IMR-90 (cell line): ENCODE measurements at regions not wholly inside any gene's neighbourhood (a gene's known extent, or its start where the extent isn't known, plus 50 kb on each side); places are given as distances from the start of the nearest gene placed in this dataset.

ENCODE experiments used
- ATAC-seq: fragments of 200-7000 bp; cut with Tn5 transposase; 2 replicates; pipeline ENCODE4 v1.9.1; 2020; ENCODE audit warnings: low read depth, mild to moderate bottlenecking, moderate library complexity
- BruUV-seq: library from RNA; stranded (reverse); fragments of 400-500 nt; replicated peaks from 2 replicates; lab custom pipeline; 2021; lab: Mats Ljungman, UMichigan
- CTCF ChIA-PET: fragments of 300-600 bp; formaldehyde crosslinking; extraction: SDS; loops from one replicate; lab custom pipeline; 2021; ENCODE audit warnings: antibody characterized with exemption; lab: Yijun Ruan, JAX
- POLR2A ChIA-PET: fragments of 300-600 bp; sonication (Branson Sonifier 250); formaldehyde crosslinking; loops from one replicate; lab custom pipeline; 2022; ENCODE audit warnings: antibody characterized with exemption; ENCODE audit not compliant: unreplicated experiment; lab: Charles Lee
- DNase-seq: peaks from one replicate; pipeline ENCODE4 v3.0.0; 2013
- H2AFZ ChIP-seq: replicated peaks from 2 replicates; pipeline ENCODE3; 2013; ENCODE audit warnings: low read length, mild to moderate bottlenecking; ENCODE audit not compliant: poor library complexity
- H2AK5ac ChIP-seq: 2 replicates; pipeline ENCODE4 v1.6.1; 2013; ENCODE audit warnings: low read depth, low read length, inconsistent platforms
- H2AK9ac ChIP-seq: replicated peaks from 2 replicates; pipeline ENCODE3; 2013; ENCODE audit warnings: mild to moderate bottlenecking, low read depth, low read length, moderate library complexity; ENCODE audit not compliant: poor library complexity
- H2BK120ac ChIP-seq: 2 replicates; pipeline ENCODE4 v1.6.1; 2013; ENCODE audit warnings: low read depth, low read length, inconsistent platforms
- H2BK15ac ChIP-seq: 3 replicates; pipeline ENCODE4 v1.6.1; 2013; ENCODE audit warnings: low read depth, low read length, inconsistent platforms
- H2BK20ac ChIP-seq: 2 replicates; pipeline ENCODE4 v1.6.1; 2013; ENCODE audit warnings: low read depth, mild to moderate bottlenecking, inconsistent platforms, low read length, moderate library complexity
- H2BK5ac ChIP-seq: 2 replicates; pipeline ENCODE4 v1.6.1; 2013; ENCODE audit warnings: mild to moderate bottlenecking, low read depth, low read length, inconsistent platforms; ENCODE audit not compliant: poor library complexity, severe bottlenecking
- H3K14ac ChIP-seq: replicated peaks from 2 replicates; pipeline ENCODE4 v1.6.1; 2013; ENCODE audit warnings: low read depth, low read length, inconsistent platforms
- H3K18ac ChIP-seq: 2 replicates; pipeline ENCODE4 v1.6.1; 2013; ENCODE audit warnings: low read depth, low read length, control low read depth
- H3K23ac ChIP-seq: 2 replicates; pipeline ENCODE4 v1.6.1; 2013; ENCODE audit warnings: low read depth, low read length, inconsistent platforms
- H3K27ac ChIP-seq: 2 replicates; pipeline ENCODE4 v1.5.1; 2013; ENCODE audit warnings: mild to moderate bottlenecking, control low read depth, low read length; ENCODE audit not compliant: insufficient read depth
- H3K27me3 ChIP-seq: 2 replicates; pipeline ENCODE4 v1.6.1; 2013; ENCODE audit warnings: low read length; ENCODE audit not compliant: control insufficient read depth, insufficient read depth
- H3K36me3 ChIP-seq: 2 replicates; pipeline ENCODE4 v1.6.1; 2013; ENCODE audit warnings: low read length, mixed read lengths; ENCODE audit not compliant: control insufficient read depth, insufficient read depth
- H3K4ac ChIP-seq: 2 replicates; pipeline ENCODE4 v1.6.1; 2013; ENCODE audit warnings: low read depth, low read length, inconsistent platforms
- H3K4me1 ChIP-seq: 2 replicates; pipeline ENCODE4 v1.6.1; 2013; ENCODE audit warnings: low read length, mixed read lengths; ENCODE audit not compliant: control insufficient read depth, insufficient read depth
- H3K4me2 ChIP-seq: 2 replicates; pipeline ENCODE4 v1.6.1; 2013; ENCODE audit warnings: low read depth, mild to moderate bottlenecking, control low read depth, low read length, moderate library complexity
- H3K4me3 ChIP-seq: 2 replicates; pipeline ENCODE4 v1.5.1; 2013; ENCODE audit warnings: low read depth, mild to moderate bottlenecking, control low read depth, low read length, moderate library complexity; ENCODE audit not compliant: insufficient read depth
- H3K56ac ChIP-seq: 2 replicates; pipeline ENCODE4 v1.6.1; 2013; ENCODE audit warnings: low read length, inconsistent platforms; ENCODE audit not compliant: insufficient read depth; ENCODE audit errors: extremely low read depth
- H3K79me1 ChIP-seq, 2 experiments: 2 replicates each; pipeline ENCODE4 v1.6.1; 2013; ENCODE audit warnings: low read length in 2 of 2, inconsistent platforms in 1 of 2, low read depth in 1 of 2
- H3K9ac ChIP-seq: 2 replicates; pipeline ENCODE4 v1.6.1; 2013; ENCODE audit warnings: low read depth, low read length, control low read depth
- H3K9me1 ChIP-seq: 2 replicates; pipeline ENCODE4 v1.6.1; 2013; ENCODE audit warnings: low read length, inconsistent platforms; ENCODE audit not compliant: insufficient read depth
- H3K9me3 ChIP-seq: 2 replicates; pipeline ENCODE4 v1.6.1; 2013; ENCODE audit warnings: low read length; ENCODE audit not compliant: control insufficient read depth, insufficient read depth
- H4K20me1 ChIP-seq: 2 replicates; pipeline ENCODE4 v1.6.1; 2013; ENCODE audit warnings: low read length, inconsistent platforms; ENCODE audit not compliant: insufficient read depth
- H4K5ac ChIP-seq: 2 replicates; pipeline ENCODE4 v1.6.1; 2013; ENCODE audit warnings: mild to moderate bottlenecking, low read depth, low read length, control low read depth
- H4K8ac ChIP-seq, 2 experiments: 2 replicates each; pipeline ENCODE4 v1.6.1; 2013; ENCODE audit warnings: low read depth in 2 of 2, low read length in 2 of 2, control low read depth in 1 of 2, inconsistent platforms in 1 of 2
- H4K91ac ChIP-seq: 2 replicates; pipeline ENCODE4 v1.6.1; 2013; ENCODE audit warnings: low read depth, low read length, inconsistent platforms; ENCODE audit not compliant: insufficient read depth
- CHD1 ChIP-seq: IDR thresholded peaks from 2 replicates; pipeline ENCODE4 v1.6.1; 2012; ENCODE audit warnings: low read depth, low read length, improper control_type of control experiment
- MAZ ChIP-seq: IDR thresholded peaks from 2 replicates; pipeline ENCODE4 v1.6.1; 2012; ENCODE audit warnings: low read depth, mild to moderate bottlenecking, low read length, improper control_type of control experiment, moderate library complexity, borderline replicate concordance
- NFE2L2 ChIP-seq: fragments of 150-350 bp; IDR thresholded peaks from 2 replicates; pipeline ENCODE4 v1.6.1; 2016; ENCODE audit warnings: low read depth, mild to moderate bottlenecking, low read length
- POLR2A ChIP-seq: IDR thresholded peaks from 2 replicates; pipeline ENCODE4 v1.6.1; 2012; ENCODE audit warnings: mild to moderate bottlenecking, low read depth, low read length
- RCOR1 ChIP-seq: IDR thresholded peaks from 2 replicates; pipeline ENCODE4 v1.6.1; 2012; ENCODE audit warnings: mild to moderate bottlenecking, low read length, improper control_type of control experiment; ENCODE audit not compliant: insufficient replicate concordance
- WGBS, 2 experiments: methylation state at CpG; one replicate each; pipeline versions ENCODE4 v1.1.5 to v1.1.7; 2013; ENCODE audit warnings: missing lambda C conversion rate in 2 of 2; ENCODE audit not compliant: insufficient read length in 1 of 2; ENCODE audit errors: extremely low coverage in 2 of 2; 5-methylcytosine and 5-hydroxymethylcytosine counted together
- dilution Hi-C: fragments of 300-500 bp; cut with HindIII; formaldehyde crosslinking; loops from one replicate; pipeline ENCODE4 v1.14.3; 2018; ENCODE audit warnings: low sequenced_read_pairs; ENCODE audit not compliant: unreplicated experiment
- in situ Hi-C: fragments of 300-500 bp; cut with MboI; formaldehyde crosslinking; loops from 3 replicates; pipeline ENCODE4 v1.14.3; 2019; ENCODE audit warnings: low sequenced_read_pairs, inconsistent platforms, mixed read lengths
- intact Hi-C: fragments of 100-400 bp; cut with micrococcal nuclease; formaldehyde crosslinking; loops from 2 replicates; pipeline ENCODE4 v1.10.0; 2022

DNA sequence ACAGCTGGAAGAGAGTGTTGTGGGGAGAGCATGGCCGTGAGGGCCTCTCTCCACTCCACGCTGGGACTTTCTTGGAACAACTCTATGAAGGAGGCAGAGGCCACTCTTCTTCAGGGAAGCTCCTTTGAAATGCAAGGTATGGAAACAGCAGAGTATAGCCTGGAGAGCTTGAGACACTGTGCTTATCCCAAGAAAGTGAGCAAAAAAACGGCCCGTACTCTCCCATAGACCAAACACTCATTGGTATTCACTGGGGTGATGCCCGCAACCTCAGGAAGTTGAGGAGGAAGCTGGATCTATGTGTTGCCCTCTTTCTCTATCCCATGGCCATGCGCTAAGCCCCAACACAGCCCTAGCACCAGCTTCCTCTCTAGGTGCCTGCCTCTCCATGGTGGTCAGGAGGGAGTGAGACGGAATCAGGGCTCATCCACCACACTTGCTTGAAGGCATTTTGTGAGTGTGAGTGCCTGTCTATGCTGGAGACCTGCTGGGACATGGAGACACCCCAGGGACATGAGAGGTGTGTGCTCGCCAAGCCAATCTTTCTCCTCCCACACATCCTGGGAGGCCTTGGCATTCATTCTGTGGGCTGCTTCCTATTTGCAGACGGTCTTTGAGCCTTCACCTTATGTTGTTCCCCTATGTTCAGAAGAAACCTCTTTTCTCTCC lies 616.6 kb downstream of the IRX1 start:
- H3K9me3 ChIP-seq: peaks cover 16% of the 10 kb centered on the region
- H3K4me3 ChIP-seq: no peak overlapping the region
- H2BK120ac ChIP-seq: no peak overlapping the region
- dilution Hi-C loops (no loop called here), in situ Hi-C loops (no loop called here), intact Hi-C loops (no loop called here)
- no peak overlapping the region for H2BK15ac ChIP-seq
- H2AK9ac ChIP-seq: no peak overlapping the region
- no peak overlapping the region for H2BK5ac ChIP-seq
- no peaks in the 10 kb centered on the region for H3K36me3 ChIP-seq
- H3K9me1 ChIP-seq: no peaks in the 10 kb centered on the region
- no peak overlapping the region for H2AK5ac ChIP-seq
- H3K14ac ChIP-seq: no peak overlapping the region
- no peaks in the 10 kb centered on the region for H3K27me3 ChIP-seq
- H3K4ac ChIP-seq: no peak overlapping the region
- no peak overlapping the region for H3K18ac ChIP-seq
- H4K20me1 ChIP-seq: no peaks in the 10 kb centered on the region
- POLR2A ChIA-PET: no interaction called here
- H3K23ac ChIP-seq: no peak overlapping the region
- no peak overlapping the region for H2BK20ac ChIP-seq
- no peak overlapping the region for H4K8ac ChIP-seq
- H3K27ac ChIP-seq: no peak overlapping the region
- DNase-seq (no peak), ATAC-seq (no peak)
- CTCF ChIA-PET: interaction anchor here (0.6 kb wide), 1 partner anchor 35 kb away, joined by 3 read pairs; no protein-coding TSS in a partner anchor
- H4K91ac ChIP-seq: no peak overlapping the region
- no peak overlapping the region for H3K9ac ChIP-seq
- no peak overlapping the region for H3K56ac ChIP-seq
- TF ChIP-seq MAZ (no peak), NFE2L2 (no peak), CHD1 (no peak), POLR2A (no peak), RCOR1 (no peak)
- no CpG with 5 or more reads among the region's 9 CpGs for WGBS, 2 experiments
- no peaks in the 10 kb centered on the region for H3K4me1 ChIP-seq
- H3K79me1 ChIP-seq: no peaks in the 10 kb centered on the region
- BruUV-seq: no TSS peak
- H4K5ac ChIP-seq: no peak overlapping the region
- no peak overlapping the region for H2AFZ ChIP-seq
- H3K4me2 ChIP-seq: no peak overlapping the region
